Kidney capillary endothelial cell (primary cell): ENCODE measurements at regions not wholly inside any gene's neighbourhood (a gene's known extent, or its start where the extent isn't known, plus 50 kb on each side); places are given as distances from the start of the nearest gene placed in this dataset.

Experiments
- DNase-seq: peaks from one replicate; pipeline ENCODE4 v3.0.0-alpha.2; 2018; ENCODE audit warnings: low spot score

- no peak for DNase-seq
Measured at GRCh38 chr9:119639287-119639955, 270.2 kb upstream of the BRINP1 start.

GRCh38 chr9:119634006-119634405 is 264.8 kb upstream of the BRINP1 start:
- no peak for DNase-seq

GRCh38 chr9:119611565-119611964 is 242.3 kb upstream of the BRINP1 start:
- no peak for DNase-seq

- no peak for DNase-seq
Measured at GRCh38 chr9:119609277-119609971, 240.2 kb upstream of the BRINP1 start.

GRCh38 chr9:119601632-119602031 is 232.4 kb upstream of the BRINP1 start:
- no peak for DNase-seq

- DNase-seq: no peak
Measured at GRCh38 chr9:119597499-119597898, 228.3 kb upstream of the BRINP1 start.

GRCh38 chr9:119596703-119597102 is 227.5 kb upstream of the BRINP1 start:
- no peak for DNase-seq

GRCh38 chr9:119588874-119589744 is 219.9 kb upstream of the BRINP1 start:
- DNase-seq: no peak

GRCh38 chr9:119577881-119578280 is 208.6 kb upstream of the BRINP1 start:
- no peak for DNase-seq

- no peak for DNase-seq
Measured at GRCh38 chr9:119559986-119560385, 190.8 kb upstream of the BRINP1 start.

- DNase-seq: no peak
Measured at GRCh38 chr9:119559056-119559455, 189.8 kb upstream of the BRINP1 start.

- DNase-seq: peak; percentile 84
Measured at GRCh38 chr9:119556129-119556875, 187.1 kb upstream of the BRINP1 start.

GRCh38 chr9:119544492-119544891 is 175.3 kb upstream of the BRINP1 start:
- no peak for DNase-seq

GRCh38 chr9:119537138-119537537 is 167.9 kb upstream of the BRINP1 start:
- DNase-seq: no peak

- DNase-seq: no peak
Measured at GRCh38 chr9:119533504-119533903, 164.3 kb upstream of the BRINP1 start.

- no peak for DNase-seq
Measured at GRCh38 chr9:119526698-119527097, 157.5 kb upstream of the BRINP1 start.

GRCh38 chr9:119523508-119523907 is 154.3 kb upstream of the BRINP1 start:
- no peak for DNase-seq

- DNase-seq: no peak
Measured at GRCh38 chr9:119522381-119522780, 153.1 kb upstream of the BRINP1 start.

- no peak for DNase-seq
Measured at GRCh38 chr9:119509291-119509905, 140.2 kb upstream of the BRINP1 start.

GRCh38 chr9:119501374-119501773 is 132.1 kb upstream of the BRINP1 start:
- no peak for DNase-seq

GRCh38 chr9:119500072-119500771 is 131.0 kb upstream of the BRINP1 start:
- DNase-seq: no peak
